Calu3 (cell line): ENCODE measurements at regions not wholly inside any gene's neighbourhood (a gene's known extent, or its start where the extent isn't known, plus 50 kb on each side); places are given as distances from the start of the nearest gene placed in this dataset.

Experiments used
- BruUV-seq: library from RNA; stranded (reverse); fragments of 400-500 nt; replicated peaks from 2 replicates; lab custom pipeline; 2021; lab: Mats Ljungman, UMichigan
- CTCF ChIA-PET: fragments of 300-600 bp; sonication (Branson Sonifier 250); formaldehyde crosslinking; loops from one replicate; lab custom pipeline; 2022; ENCODE audit warnings: antibody characterized with exemption; lab: Charles Lee
- DNase-seq: peaks from one replicate; pipeline ENCODE4 v3.0.0; 2022
- H3K27ac Mint-ChIP-seq: one replicate; pipeline ENCODE4 v1.8.0; 2022; ENCODE audit warnings: mixed read lengths; ENCODE audit not compliant: unreplicated experiment
- H3K27me3 Mint-ChIP-seq: one replicate; pipeline ENCODE4 v1.8.0; 2022; ENCODE audit warnings: mixed read lengths; ENCODE audit not compliant: unreplicated experiment
- H3K36me3 Mint-ChIP-seq: one replicate; pipeline ENCODE4 v1.8.0; 2022; ENCODE audit warnings: mild to moderate bottlenecking, moderate library complexity, mixed read lengths; ENCODE audit not compliant: insufficient read depth, unreplicated experiment
- H3K4me1 Mint-ChIP-seq: one replicate; pipeline ENCODE4 v1.8.0; 2022; ENCODE audit warnings: mild to moderate bottlenecking, low read depth, mixed read lengths; ENCODE audit not compliant: unreplicated experiment
- H3K4me3 Mint-ChIP-seq: one replicate; pipeline ENCODE4 v1.8.0; 2022; ENCODE audit warnings: mild to moderate bottlenecking, low read depth, moderate library complexity, mixed read lengths; ENCODE audit not compliant: unreplicated experiment
- H3K9me3 Mint-ChIP-seq: one replicate; pipeline ENCODE4 v1.8.0; 2022; ENCODE audit warnings: low read depth, mixed read lengths; ENCODE audit not compliant: unreplicated experiment
- intact Hi-C: fragments of 100-400 bp; cut with micrococcal nuclease; formaldehyde crosslinking; loops from one replicate; pipeline ENCODE4 v1.10.0; 2022; ENCODE audit not compliant: unreplicated experiment
- TF ChIP-seq, protein P1 (sequence below): fragments of 200-600 bp; IDR thresholded peaks from one replicate; pipeline ENCODE4 v1.8.0; 2022; ENCODE audit warnings: antibody characterized with exemption; ENCODE audit not compliant: unreplicated experiment

DNA sequence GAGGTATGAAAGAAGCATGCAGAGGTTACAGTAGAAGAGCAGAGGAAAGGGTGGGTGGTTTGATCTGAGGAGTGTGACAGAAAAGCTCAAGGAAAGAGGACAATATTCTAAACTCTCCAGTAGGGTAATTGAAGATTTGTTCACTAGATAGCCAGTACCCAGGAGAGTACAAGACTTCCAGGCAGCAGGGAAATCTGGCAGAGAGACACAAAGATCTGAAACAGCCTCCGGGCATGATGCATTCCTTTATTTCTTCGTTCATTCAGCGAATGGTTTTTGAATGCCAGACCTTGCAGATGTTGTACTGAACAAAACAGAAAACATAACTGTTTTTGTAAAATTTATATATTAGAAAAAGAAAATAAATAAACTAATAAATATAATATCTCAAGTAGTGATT, 766.6 kb downstream of the FAT4 start:
- H3K36me3 Mint-ChIP-seq = no peaks in the 10 kb centered on the region
- H3K27ac Mint-ChIP-seq = no peak overlapping the region
- intact Hi-C loops = no loop called here
- CTCF ChIA-PET = no interaction called here
- H3K4me1 Mint-ChIP-seq = no peaks in the 10 kb centered on the region
- BruUV-seq = no TSS peak
- H3K27me3 Mint-ChIP-seq = no peaks in the 10 kb centered on the region
- TF ChIP-seq, protein P1, sequence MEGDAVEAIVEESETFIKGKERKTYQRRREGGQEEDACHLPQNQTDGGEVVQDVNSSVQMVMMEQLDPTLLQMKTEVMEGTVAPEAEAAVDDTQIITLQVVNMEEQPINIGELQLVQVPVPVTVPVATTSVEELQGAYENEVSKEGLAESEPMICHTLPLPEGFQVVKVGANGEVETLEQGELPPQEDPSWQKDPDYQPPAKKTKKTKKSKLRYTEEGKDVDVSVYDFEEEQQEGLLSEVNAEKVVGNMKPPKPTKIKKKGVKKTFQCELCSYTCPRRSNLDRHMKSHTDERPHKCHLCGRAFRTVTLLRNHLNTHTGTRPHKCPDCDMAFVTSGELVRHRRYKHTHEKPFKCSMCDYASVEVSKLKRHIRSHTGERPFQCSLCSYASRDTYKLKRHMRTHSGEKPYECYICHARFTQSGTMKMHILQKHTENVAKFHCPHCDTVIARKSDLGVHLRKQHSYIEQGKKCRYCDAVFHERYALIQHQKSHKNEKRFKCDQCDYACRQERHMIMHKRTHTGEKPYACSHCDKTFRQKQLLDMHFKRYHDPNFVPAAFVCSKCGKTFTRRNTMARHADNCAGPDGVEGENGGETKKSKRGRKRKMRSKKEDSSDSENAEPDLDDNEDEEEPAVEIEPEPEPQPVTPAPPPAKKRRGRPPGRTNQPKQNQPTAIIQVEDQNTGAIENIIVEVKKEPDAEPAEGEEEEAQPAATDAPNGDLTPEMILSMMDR = no peak
- no peak overlapping the region for H3K4me3 Mint-ChIP-seq
- DNase-seq = no peak
- H3K9me3 Mint-ChIP-seq = no peaks in the 10 kb centered on the region

DNA sequence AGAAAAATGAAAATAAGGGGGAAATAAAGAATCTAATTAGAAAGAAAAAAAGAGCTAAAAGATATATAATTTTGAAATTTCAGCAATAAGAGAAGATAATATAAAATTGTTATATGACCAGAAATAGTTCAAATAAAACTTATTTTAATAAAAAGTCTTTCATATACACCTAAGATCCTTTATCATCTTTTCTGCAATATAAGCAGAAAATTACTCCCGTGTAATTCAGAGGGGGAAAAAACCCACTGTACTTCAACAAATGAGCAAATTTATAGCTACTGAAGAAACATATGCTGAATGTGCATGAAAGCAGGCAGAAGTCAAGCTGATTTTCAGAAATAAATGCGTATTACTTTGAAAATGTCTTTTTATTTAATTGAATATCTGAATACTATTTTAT, 771.3 kb downstream of the FAT4 start:
- no peak overlapping the region for H3K27ac Mint-ChIP-seq
- no peaks in the 10 kb centered on the region for H3K27me3 Mint-ChIP-seq
- no peak for DNase-seq
- intact Hi-C loops = no loop called here
- TF ChIP-seq, protein P1 = no peak
- H3K4me1 Mint-ChIP-seq = no peaks in the 10 kb centered on the region
- BruUV-seq = no TSS peak
- CTCF ChIA-PET = no interaction called here
- H3K36me3 Mint-ChIP-seq = no peaks in the 10 kb centered on the region
- no peak overlapping the region for H3K4me3 Mint-ChIP-seq
- H3K9me3 Mint-ChIP-seq = no peaks in the 10 kb centered on the region

DNA sequence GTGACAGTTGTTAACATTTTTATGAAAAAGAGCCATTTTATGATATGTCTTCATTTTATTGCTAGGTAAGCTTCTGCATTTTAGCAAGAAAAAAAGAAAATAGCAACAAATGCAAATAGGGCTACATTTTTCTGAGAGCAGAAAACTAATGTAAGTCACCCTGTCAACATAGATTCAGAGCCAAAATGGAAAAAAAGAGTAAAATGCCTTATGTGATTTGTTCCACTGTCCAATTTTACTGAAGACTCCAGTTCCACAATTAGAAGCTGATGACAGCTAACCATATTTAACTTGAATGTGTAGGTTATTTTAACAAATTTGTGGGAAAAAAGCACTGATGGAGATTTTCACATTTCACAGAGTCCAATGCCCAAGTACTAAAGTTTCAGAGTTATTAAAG, 772.3 kb downstream of the FAT4 start:
- Mint-ChIP-seq H3K9me3 (no peaks in the 10 kb centered on the region), H3K27me3 (no peaks in the 10 kb centered on the region), H3K4me1 (no peaks in the 10 kb centered on the region), H3K27ac (no peak overlapping the region), H3K36me3 (no peaks in the 10 kb centered on the region), H3K4me3 (no peak overlapping the region)
- no peak for DNase-seq
- TF ChIP-seq, protein P1 = no peak
- no TSS peak for BruUV-seq
- intact Hi-C loops = no loop called here
- CTCF ChIA-PET = no interaction called here

DNA sequence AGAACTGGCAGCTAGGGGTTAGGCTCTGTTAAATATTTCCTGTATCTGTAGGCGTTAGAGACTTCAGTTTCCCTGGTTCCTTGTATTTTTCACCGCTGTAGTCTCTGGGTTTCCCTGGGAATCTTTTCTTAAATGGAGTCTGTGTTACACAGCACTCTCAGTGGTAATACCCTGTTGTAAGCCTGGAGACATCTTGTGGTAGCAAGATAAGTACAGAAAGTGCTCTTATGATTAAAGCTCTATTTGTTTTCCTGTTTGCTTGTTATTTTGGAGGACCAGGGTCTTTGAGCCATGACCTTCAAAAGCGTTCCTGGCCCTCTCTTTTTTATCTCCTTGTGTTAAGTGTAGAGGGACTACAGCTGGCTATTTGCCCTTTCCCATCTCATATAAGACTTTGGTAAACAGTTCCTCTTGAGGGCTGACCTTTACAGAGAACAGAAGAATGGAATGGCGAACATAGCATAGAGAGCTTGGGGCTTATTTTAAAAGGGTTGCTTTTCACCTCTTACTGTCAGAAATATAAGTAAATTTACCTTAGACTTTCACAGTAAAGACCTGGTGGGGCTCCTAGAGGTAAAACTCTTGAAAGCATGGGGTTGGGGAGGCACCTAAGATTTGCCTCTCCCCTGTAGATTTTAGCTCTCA, 782.5 kb downstream of the FAT4 start:
- TF ChIP-seq, protein P1 = no peak
- CTCF ChIA-PET = no interaction called here
- BruUV-seq = no TSS peak

More for the DNA sequence above, 782.5 kb downstream of the FAT4 start:
- no peak overlapping the region for H3K27ac Mint-ChIP-seq
- H3K9me3 Mint-ChIP-seq = no peaks in the 10 kb centered on the region
- no peaks in the 10 kb centered on the region for H3K27me3 Mint-ChIP-seq
- no peaks in the 10 kb centered on the region for H3K4me1 Mint-ChIP-seq
- intact Hi-C loops = no loop called here
- no peak overlapping the region for H3K4me3 Mint-ChIP-seq
- no peaks in the 10 kb centered on the region for H3K36me3 Mint-ChIP-seq
- DNase-seq = no peak
